ENCODE measurements at regions not wholly inside any gene's neighbourhood (a gene's known extent, or its start where the extent isn't known, plus 50 kb on each side); places are given as distances from the start of the nearest gene placed in this dataset.

DNA sequence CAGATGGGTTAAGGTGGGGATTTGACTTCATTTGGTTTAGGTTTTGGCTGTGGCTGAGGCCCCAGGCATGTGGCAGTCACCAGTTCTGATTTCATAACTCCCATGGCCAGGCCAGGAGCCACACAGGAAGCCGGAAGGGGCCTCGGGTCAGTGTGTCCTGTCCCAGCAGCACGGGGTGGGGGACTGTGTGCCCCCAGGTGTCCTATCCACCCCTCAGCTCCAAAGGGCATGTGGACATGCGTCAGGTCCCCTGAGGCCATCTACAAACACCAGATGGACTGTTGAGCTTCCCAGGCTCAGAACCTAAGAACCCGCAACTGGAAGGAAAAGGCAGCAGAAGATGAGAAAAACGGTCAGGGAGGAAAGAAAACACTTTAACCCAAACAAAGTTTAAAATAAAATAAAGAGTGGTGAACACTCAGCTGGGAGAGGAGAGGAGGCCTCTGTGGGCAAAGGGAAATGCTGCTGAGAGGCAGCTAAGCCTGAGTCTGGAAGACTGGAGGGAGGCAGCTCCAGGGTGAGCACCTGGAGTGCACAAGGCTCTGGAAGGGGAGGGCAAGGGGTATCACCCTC is 260.8 kb downstream of the AUH start:
- no peak for ATAC-seq
- TF ChIP-seq ZFP30 (CRISPR knock-in tag; IDR thresholded peaks at IDR 0.05): no peak
- no peak for TF ChIP-seq TOX (CRISPR knock-in tag; IDR thresholded peaks at IDR 0.05; ENCODE audit: borderline replicate concordance)
- TF ChIP-seq ZNF8 (CRISPR knock-in tag; IDR thresholded peaks at IDR 0.05): no peak
- TF ChIP-seq, protein P1, sequence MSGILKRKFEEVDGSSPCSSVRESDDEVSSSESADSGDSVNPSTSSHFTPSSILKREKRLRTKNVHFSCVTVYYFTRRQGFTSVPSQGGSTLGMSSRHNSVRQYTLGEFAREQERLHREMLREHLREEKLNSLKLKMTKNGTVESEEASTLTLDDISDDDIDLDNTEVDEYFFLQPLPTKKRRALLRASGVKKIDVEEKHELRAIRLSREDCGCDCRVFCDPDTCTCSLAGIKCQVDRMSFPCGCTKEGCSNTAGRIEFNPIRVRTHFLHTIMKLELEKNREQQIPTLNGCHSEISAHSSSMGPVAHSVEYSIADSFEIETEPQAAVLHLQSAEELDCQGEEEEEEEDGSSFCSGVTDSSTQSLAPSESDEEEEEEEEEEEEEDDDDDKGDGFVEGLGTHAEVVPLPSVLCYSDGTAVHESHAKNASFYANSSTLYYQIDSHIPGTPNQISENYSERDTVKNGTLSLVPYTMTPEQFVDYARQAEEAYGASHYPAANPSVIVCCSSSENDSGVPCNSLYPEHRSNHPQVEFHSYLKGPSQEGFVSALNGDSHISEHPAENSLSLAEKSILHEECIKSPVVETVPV (CRISPR knock-in tag; IDR thresholded peaks at IDR 0.05): no peak
- no peak for TF ChIP-seq TSHZ2 (CRISPR knock-in tag; IDR thresholded peaks at IDR 0.05)
- TF ChIP-seq TCF4 (CRISPR knock-in tag; IDR thresholded peaks at IDR 0.05; ENCODE audit: borderline replicate concordance): no peak
- TF ChIP-seq PPARA (CRISPR knock-in tag; IDR thresholded peaks at IDR 0.05; ENCODE audit: borderline replicate concordance): no peak
- TF ChIP-seq RARB (CRISPR knock-in tag; IDR thresholded peaks at IDR 0.05): no peak
- TF ChIP-seq GLIS3 (CRISPR knock-in tag; IDR thresholded peaks at IDR 0.05): no peak
- TF ChIP-seq ZNF70 (CRISPR knock-in tag; IDR thresholded peaks at IDR 0.05): no peak
- TF ChIP-seq ESRRG (CRISPR knock-in tag; IDR thresholded peaks at IDR 0.05): no peak
- TF ChIP-seq ZC3H10 (CRISPR knock-in tag; IDR thresholded peaks at IDR 0.05): no peak
- no peak for TF ChIP-seq SNAI2 (CRISPR knock-in tag; IDR thresholded peaks at IDR 0.05)
- TF ChIP-seq ZFP3 (CRISPR knock-in tag; IDR thresholded peaks at IDR 0.05): no peak
- TF ChIP-seq ARNTL (CRISPR knock-in tag; IDR thresholded peaks at IDR 0.05; ENCODE audit: borderline replicate concordance, low read depth): no peak
- TF ChIP-seq, protein P2, sequence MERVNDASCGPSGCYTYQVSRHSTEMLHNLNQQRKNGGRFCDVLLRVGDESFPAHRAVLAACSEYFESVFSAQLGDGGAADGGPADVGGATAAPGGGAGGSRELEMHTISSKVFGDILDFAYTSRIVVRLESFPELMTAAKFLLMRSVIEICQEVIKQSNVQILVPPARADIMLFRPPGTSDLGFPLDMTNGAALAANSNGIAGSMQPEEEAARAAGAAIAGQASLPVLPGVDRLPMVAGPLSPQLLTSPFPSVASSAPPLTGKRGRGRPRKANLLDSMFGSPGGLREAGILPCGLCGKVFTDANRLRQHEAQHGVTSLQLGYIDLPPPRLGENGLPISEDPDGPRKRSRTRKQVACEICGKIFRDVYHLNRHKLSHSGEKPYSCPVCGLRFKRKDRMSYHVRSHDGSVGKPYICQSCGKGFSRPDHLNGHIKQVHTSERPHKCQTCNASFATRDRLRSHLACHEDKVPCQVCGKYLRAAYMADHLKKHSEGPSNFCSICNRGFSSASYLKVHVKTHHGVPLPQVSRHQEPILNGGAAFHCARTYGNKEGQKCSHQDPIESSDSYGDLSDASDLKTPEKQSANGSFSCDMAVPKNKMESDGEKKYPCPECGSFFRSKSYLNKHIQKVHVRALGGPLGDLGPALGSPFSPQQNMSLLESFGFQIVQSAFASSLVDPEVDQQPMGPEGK (CRISPR knock-in tag; IDR thresholded peaks at IDR 0.05; ENCODE audit: borderline replicate concordance): no peak
- TF ChIP-seq CREB5 (CRISPR knock-in tag; IDR thresholded peaks at IDR 0.05; ENCODE audit: low read depth): no peak

GRCh38 chr9:91101611-91102168 is 260.0 kb downstream of the AUH start:
- TF ChIP-seq ZFP30 (CRISPR knock-in tag; IDR thresholded peaks at IDR 0.05) (no peak), ZFP3 (CRISPR knock-in tag; IDR thresholded peaks at IDR 0.05) (no peak)
- no peak for ATAC-seq

DNA sequence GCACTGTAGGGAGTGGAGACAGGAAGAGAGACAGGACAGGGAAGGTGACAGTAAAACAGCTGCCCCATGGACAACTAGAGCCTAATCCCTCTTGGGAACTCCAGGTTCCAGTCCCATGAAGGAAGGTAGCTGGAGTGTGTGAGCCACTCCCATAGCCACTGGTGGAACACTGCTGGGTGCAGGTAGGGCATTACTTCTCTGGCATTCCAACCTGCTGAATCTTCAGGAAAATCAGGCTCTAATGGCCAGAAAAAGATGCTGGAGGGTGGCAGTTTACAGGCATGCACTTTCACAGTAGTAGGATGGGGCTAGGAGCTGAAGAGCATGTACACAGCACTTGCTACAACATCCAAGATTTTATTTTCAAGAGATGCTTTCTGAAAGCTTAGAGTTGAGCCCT is 259.4 kb downstream of the AUH start:
- no peak for ATAC-seq
- TF ChIP-seq POU6F1 (CRISPR knock-in tag; IDR thresholded peaks at IDR 0.05; ENCODE audit: borderline replicate concordance, low read depth): no peak
- TF ChIP-seq ZNF70 (CRISPR knock-in tag; IDR thresholded peaks at IDR 0.05): no peak
- no peak for TF ChIP-seq RARB (CRISPR knock-in tag; IDR thresholded peaks at IDR 0.05)

- ATAC-seq: no peak
- TF ChIP-seq ZNF70 (CRISPR knock-in tag; IDR thresholded peaks at IDR 0.05) (no peak), ZC3H10 (CRISPR knock-in tag; IDR thresholded peaks at IDR 0.05) (no peak), ESRRG (CRISPR knock-in tag; IDR thresholded peaks at IDR 0.05) (no peak), RARB (CRISPR knock-in tag; IDR thresholded peaks at IDR 0.05) (no peak), CREB5 (CRISPR knock-in tag; IDR thresholded peaks at IDR 0.05; ENCODE audit: low read depth) (no peak), TSHZ2 (CRISPR knock-in tag; IDR thresholded peaks at IDR 0.05) (no peak), PPARA (CRISPR knock-in tag; IDR thresholded peaks at IDR 0.05; ENCODE audit: borderline replicate concordance) (no peak), BACH2 (CRISPR knock-in tag; IDR thresholded peaks at IDR 0.05; ENCODE audit: borderline replicate concordance) (no peak)
- TF ChIP-seq, protein P2 (CRISPR knock-in tag; IDR thresholded peaks at IDR 0.05; ENCODE audit: borderline replicate concordance): no peak
Measured at GRCh38 chr9:91103931-91104330, 257.8 kb downstream of the AUH start.
